ENCODE measurements at regions not wholly inside any gene's neighbourhood (a gene's known extent, or its start where the extent isn't known, plus 50 kb on each side); places are given as distances from the start of the nearest gene placed in this dataset.
"Not testable (repeated sequence)": the region's sequence is repeated elsewhere in the genome, so short reads cannot be mapped to it uniquely, and the experiment has no call there.

DNA sequence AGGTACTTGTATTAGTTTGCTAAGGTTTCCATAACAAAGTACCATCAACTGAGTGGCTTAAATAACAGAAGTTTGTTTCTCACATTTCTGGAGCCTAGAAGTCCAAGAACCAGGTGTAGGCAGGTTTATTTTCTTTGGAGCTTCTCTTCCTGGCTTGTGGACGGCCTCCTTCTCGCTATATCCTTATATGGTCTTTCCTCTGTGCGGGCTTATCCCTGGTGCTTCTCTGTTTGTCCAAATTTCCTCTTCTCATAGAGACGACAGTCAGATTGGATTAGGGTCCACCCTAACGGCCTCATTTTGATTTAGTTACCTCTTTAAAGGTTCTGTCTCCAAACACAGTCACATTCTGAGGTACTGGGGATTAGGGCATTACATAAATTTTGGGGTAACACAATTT lies 88.3 kb downstream of the RMI1 start:
- DNase-seq (ENCODE audit: low read depth, low spot score) = no peak
- in situ Hi-C loops (cut with HindIII; ENCODE audit: low sequenced_read_pairs) = no loop called here
- no peak overlapping the region for H3K4me3 ChIP-seq (ENCODE audit: low read depth, low read length)
- TF ChIP-seq, protein P1, sequence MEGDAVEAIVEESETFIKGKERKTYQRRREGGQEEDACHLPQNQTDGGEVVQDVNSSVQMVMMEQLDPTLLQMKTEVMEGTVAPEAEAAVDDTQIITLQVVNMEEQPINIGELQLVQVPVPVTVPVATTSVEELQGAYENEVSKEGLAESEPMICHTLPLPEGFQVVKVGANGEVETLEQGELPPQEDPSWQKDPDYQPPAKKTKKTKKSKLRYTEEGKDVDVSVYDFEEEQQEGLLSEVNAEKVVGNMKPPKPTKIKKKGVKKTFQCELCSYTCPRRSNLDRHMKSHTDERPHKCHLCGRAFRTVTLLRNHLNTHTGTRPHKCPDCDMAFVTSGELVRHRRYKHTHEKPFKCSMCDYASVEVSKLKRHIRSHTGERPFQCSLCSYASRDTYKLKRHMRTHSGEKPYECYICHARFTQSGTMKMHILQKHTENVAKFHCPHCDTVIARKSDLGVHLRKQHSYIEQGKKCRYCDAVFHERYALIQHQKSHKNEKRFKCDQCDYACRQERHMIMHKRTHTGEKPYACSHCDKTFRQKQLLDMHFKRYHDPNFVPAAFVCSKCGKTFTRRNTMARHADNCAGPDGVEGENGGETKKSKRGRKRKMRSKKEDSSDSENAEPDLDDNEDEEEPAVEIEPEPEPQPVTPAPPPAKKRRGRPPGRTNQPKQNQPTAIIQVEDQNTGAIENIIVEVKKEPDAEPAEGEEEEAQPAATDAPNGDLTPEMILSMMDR (IDR thresholded peaks at IDR 0.05; ENCODE audit: low read depth, low read length) = no peak

- H3K4me3 ChIP-seq (ENCODE audit: low read depth, low read length) = no peak overlapping the region
- TF ChIP-seq, protein P1 (IDR thresholded peaks at IDR 0.05; ENCODE audit: low read depth, low read length) = no peak
- in situ Hi-C loops (cut with HindIII; ENCODE audit: low sequenced_read_pairs) = no loop called here
- DNase-seq (ENCODE audit: low read depth, low spot score) = no peak
Measured at GRCh38 chr9:84070590-84070989, 90.0 kb downstream of the RMI1 start.

- no peak for DNase-seq (ENCODE audit: low read depth, low spot score)
- TF ChIP-seq, protein P1 (IDR thresholded peaks at IDR 0.05; ENCODE audit: low read depth, low read length) = no peak
- no peak overlapping the region for H3K4me3 ChIP-seq (ENCODE audit: low read depth, low read length)
- in situ Hi-C loops (cut with HindIII; ENCODE audit: low sequenced_read_pairs) = no loop called here
Measured at GRCh38 chr9:84072621-84073180, 92.1 kb downstream of the RMI1 start.

- TF ChIP-seq, protein P1 (IDR thresholded peaks at IDR 0.05; ENCODE audit: low read depth, low read length) = no peak
- DNase-seq (ENCODE audit: low read depth, low spot score) = no peak
- H3K4me3 ChIP-seq (ENCODE audit: low read depth, low read length) = no peak overlapping the region
- in situ Hi-C loops (cut with HindIII; ENCODE audit: low sequenced_read_pairs) = no loop called here
Measured at GRCh38 chr9:84075004-84075403, 94.4 kb downstream of the RMI1 start.

DNA sequence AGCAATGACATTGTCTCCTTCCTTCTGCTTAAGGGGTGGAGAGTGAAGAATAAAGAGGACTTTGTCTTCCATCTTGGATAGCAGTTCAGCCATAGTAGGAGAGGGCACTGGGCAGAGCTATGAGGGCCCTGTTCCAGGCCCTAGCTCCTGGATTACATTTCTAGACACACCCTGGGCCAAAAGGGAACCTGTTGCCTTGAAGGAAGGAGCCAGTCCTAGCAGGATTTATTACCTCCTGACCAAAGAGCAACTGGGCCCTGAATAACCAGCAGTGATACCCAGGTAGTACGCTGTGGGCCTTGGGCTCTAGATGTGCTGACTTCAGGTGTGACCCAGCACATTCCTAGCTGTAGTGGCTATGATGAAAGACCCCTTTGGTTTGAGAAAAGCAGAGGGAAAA lies 95.8 kb downstream of the RMI1 start:
- in situ Hi-C loops (cut with HindIII; ENCODE audit: low sequenced_read_pairs) = no loop called here

DNA sequence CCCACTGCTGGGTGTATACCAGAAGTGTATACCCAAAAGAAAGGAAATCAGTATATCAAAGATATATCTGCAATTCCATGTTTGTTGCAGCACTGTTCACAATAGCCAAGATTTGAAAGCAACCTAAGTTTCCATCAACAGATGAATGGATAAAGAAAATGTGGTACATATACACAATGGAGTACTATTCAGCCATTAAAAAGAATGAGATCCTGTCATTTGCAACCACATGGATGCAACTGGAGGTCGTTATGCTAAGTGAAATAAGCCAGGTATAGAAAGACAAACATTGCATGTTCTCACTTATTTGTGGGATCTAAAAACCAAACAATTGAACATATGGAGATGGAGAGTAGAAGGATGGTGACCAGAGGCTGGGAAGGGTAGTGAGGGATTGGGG lies 97.2 kb downstream of the RMI1 start:
- DNase-seq (ENCODE audit: low read depth, low spot score); H3K4me3 ChIP-seq (ENCODE audit: low read depth, low read length); in situ Hi-C loops (cut with HindIII; ENCODE audit: low sequenced_read_pairs): not testable (repeated sequence)

More for the DNA sequence above, 95.8 kb downstream of the RMI1 start:
- TF ChIP-seq, protein P1 (IDR thresholded peaks at IDR 0.05; ENCODE audit: low read depth, low read length) = no peak
- no peak overlapping the region for H3K4me3 ChIP-seq (ENCODE audit: low read depth, low read length)
- DNase-seq (ENCODE audit: low read depth, low spot score) = no peak

DNA sequence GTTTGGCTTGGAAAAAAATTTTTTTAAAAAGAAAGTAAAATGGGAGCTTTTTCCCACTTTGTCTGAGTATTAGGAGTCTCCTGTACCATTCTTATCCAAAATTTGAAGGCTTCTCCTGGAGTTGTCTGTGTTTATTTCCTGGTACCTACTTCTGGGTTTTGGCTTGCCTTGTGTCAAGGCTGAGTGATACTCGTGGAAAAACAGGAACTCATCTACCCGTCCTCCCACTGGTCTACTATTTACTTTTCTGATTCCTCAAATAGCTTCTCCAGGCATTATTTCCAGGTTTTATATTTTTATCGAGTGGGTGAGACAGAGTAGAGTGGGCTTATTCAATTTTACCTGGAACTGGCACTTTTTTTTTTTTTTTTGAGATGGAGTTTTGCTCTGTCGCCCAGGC lies 99.4 kb downstream of the RMI1 start:
- DNase-seq (ENCODE audit: low read depth, low spot score) = no peak
- TF ChIP-seq, protein P1 (IDR thresholded peaks at IDR 0.05; ENCODE audit: low read depth, low read length) = no peak
- in situ Hi-C loops (cut with HindIII; ENCODE audit: low sequenced_read_pairs) = no loop called here
- no peak overlapping the region for H3K4me3 ChIP-seq (ENCODE audit: low read depth, low read length)

All from astrocyte of the spinal cord (primary cell).